Adrenal gland (tissue), 9 donors: ENCODE measurements at regions not wholly inside any gene's neighbourhood (a gene's known extent, or its start where the extent isn't known, plus 50 kb on each side); places are given as distances from the start of the nearest gene placed in this dataset.

Experiments
- DNase-seq, 7 donors: peaks; one replicate each; pipeline ENCODE4 v3.0.0-alpha.2; 2019 to 2020
- H3K27ac ChIP-seq, 5 donors: fragments of 200-600 bp; sonication (generic) in 4 of 5; 1 replicate in 3 of 5; 2 replicates in 2 of 5; pipeline versions ENCODE4 v1.5.1 to v1.8.0; 2016 to 2020; ENCODE audit warnings: mild to moderate bottlenecking in 1 of 5
- H3K27me3 ChIP-seq: fragments of 200-600 bp; 2 replicates; pipeline ENCODE4 v1.8.0; 2021
- H3K36me3 ChIP-seq, 2 donors: fragments of 200-600 bp; replicated peaks in 1 of 2; 1 replicate in 1 of 2; 2 replicates in 1 of 2; pipeline versions ENCODE4 v1.5.1 to v1.8.0; 2018 to 2022
- H3K4me1 ChIP-seq, 2 donors: fragments of 200-600 bp; replicated peaks in 1 of 2; 1 replicate in 1 of 2; 2 replicates in 1 of 2; pipeline versions ENCODE4 v1.5.1 to v1.8.0; 2018 to 2021
- H3K4me3 ChIP-seq, 4 donors: fragments of 200-600 bp; sonication (generic) in 3 of 4; one replicate each; pipeline ENCODE4 v1.5.1; 2016 to 2018
- H3K9me3 ChIP-seq, 3 donors: fragments of 200-600 bp; sonication (generic) in 1 of 3; replicated peaks in 1 of 3; 1 replicate in 2 of 3; 2 replicates in 1 of 3; pipeline versions ENCODE4 v1.5.1 to v1.8.0; 2016 to 2021
- CTCF ChIP-seq, 6 experiments: fragments of 450-650 bp in 4 of 6; fragments of 200-600 bp in 2 of 6; sonication (generic) in 1 of 6; IDR thresholded peaks; 1 replicate in 5 of 6; 2 replicates in 1 of 6; pipeline versions ENCODE4 v1.5.1 to v1.8.0; 2016 to 2021; ENCODE audit warnings: antibody characterized with exemption in 6 of 6, mild to moderate bottlenecking in 2 of 6, moderate library complexity in 1 of 6
- POLR2A ChIP-seq, 2 donors: fragments of 450-650 bp; IDR thresholded peaks; one replicate each; pipeline ENCODE4 v1.6.1; 2017; ENCODE audit warnings: antibody characterized with exemption in 2 of 2, mild to moderate bottlenecking in 2 of 2, moderate library complexity in 1 of 2
- WGBS, 4 donors: extraction: QIAGEN DNeasy Blood & Tissue Kit in 2 of 4; methylation state at CpG; one replicate each; pipeline versions ENCODE4 v1.1.5 to v1.1.7; 2013 to 2017; 5-methylcytosine and 5-hydroxymethylcytosine counted together
- intact Hi-C, 2 donors: fragments of 100-400 bp; cut with DNase I; formaldehyde crosslinking; loops; one replicate each; pipeline versions ENCODE4 v1.14.1 to v1.15.0; 2022 to 2023
- donor health status: healthy with polysubstance abuse.
- donor health status: Bipolar disorder and iron deficiency.
- donor health status: DM: yes; HTN: yes; CAD: no.
- donor health status: DM: no; HTN: no; CAD: no.
- donor health status: DM: no; HTN: no; CAD: no.

- no peaks in the 10 kb centered on the region for H3K27me3 ChIP-seq
- H3K4me1 ChIP-seq: no peaks in the 10 kb centered on the region
- 63 to 78% (median 75%) methylated on average over 5 of the region's 5 CpGs for WGBS, 4 donors
- TF ChIP-seq POLR2A (IDR thresholded peaks at IDR 0.05) (no peak), CTCF (IDR thresholded peaks at IDR 0.05) (no peak)
- H3K4me3 ChIP-seq: no peak overlapping the region
- H3K36me3 ChIP-seq: no peaks in the 10 kb centered on the region
- H3K9me3 ChIP-seq: no peaks in the 10 kb centered on the region
- intact Hi-C loops: no loop called here
- DNase-seq: no peak
- H3K27ac ChIP-seq: no peak overlapping the region
Measured at GRCh38 chr14:25122211-25122610, 72.3 kb upstream of the STXBP6 start.

GRCh38 chr14:25121337-25122129 is 71.6 kb upstream of the STXBP6 start:
- no peak overlapping the region for H3K4me3 ChIP-seq
- H3K9me3 ChIP-seq: no peaks in the 10 kb centered on the region
- DNase-seq: no peak
- WGBS, 4 donors: 58 to 78% (median 70%) methylated on average over 3 of the region's 3 CpGs
- H3K4me1 ChIP-seq: no peaks in the 10 kb centered on the region
- no peak overlapping the region for H3K27ac ChIP-seq
- TF ChIP-seq POLR2A (IDR thresholded peaks at IDR 0.05) (no peak), CTCF (IDR thresholded peaks at IDR 0.05) (no peak)
- H3K36me3 ChIP-seq: no peaks in the 10 kb centered on the region
- H3K27me3 ChIP-seq: no peaks in the 10 kb centered on the region
- intact Hi-C loops: no loop called here

- TF ChIP-seq CTCF (IDR thresholded peaks at IDR 0.05) (no peak), POLR2A (IDR thresholded peaks at IDR 0.05) (no peak)
- no peaks in the 10 kb centered on the region for H3K9me3 ChIP-seq
- H3K27me3 ChIP-seq: no peaks in the 10 kb centered on the region
- no peak overlapping the region for H3K4me3 ChIP-seq
- no peak for DNase-seq
- no peaks in the 10 kb centered on the region for H3K36me3 ChIP-seq
- H3K27ac ChIP-seq: no peak overlapping the region
- no peaks in the 10 kb centered on the region for H3K4me1 ChIP-seq
- intact Hi-C loops: no loop called here
- 62 to 74% (median 66%) methylated on average over 3 of the region's 3 CpGs for whole genome bisulfite sequencing, 4 donors
Measured at GRCh38 chr14:25120261-25120660, 70.3 kb upstream of the STXBP6 start.

GRCh38 chr14:25118671-25119070 is 68.7 kb upstream of the STXBP6 start:
- WGBS, 4 donors: 67 to 82% (median 75%) methylated on average over 2 of the region's 2 CpGs
- no peaks in the 10 kb centered on the region for H3K27me3 ChIP-seq
- no peak for DNase-seq
- TF ChIP-seq CTCF (IDR thresholded peaks at IDR 0.05) (no peak), POLR2A (IDR thresholded peaks at IDR 0.05) (no peak)
- no peaks in the 10 kb centered on the region for H3K9me3 ChIP-seq
- no peak overlapping the region for H3K4me3 ChIP-seq
- no peak overlapping the region for H3K27ac ChIP-seq
- no peaks in the 10 kb centered on the region for H3K36me3 ChIP-seq
- no peaks in the 10 kb centered on the region for H3K4me1 ChIP-seq
- intact Hi-C loops: no loop called here
